Brain microvascular endothelial cell (primary cell): ENCODE measurements at regions not wholly inside any gene's neighbourhood (a gene's known extent, or its start where the extent isn't known, plus 50 kb on each side); places are given as distances from the start of the nearest gene placed in this dataset.

Experiments
- DNase-seq: peaks from one replicate; pipeline ENCODE4 v3.0.0-alpha.2; 2020
- H3K27ac ChIP-seq: fragments of 250-450 bp; sonication (Bioruptor Pico); 2 replicates; pipeline ENCODE4 v1.5.1; 2020; ENCODE audit warnings: mild to moderate bottlenecking, moderate library complexity
- H3K27me3 ChIP-seq: fragments of 250-450 bp; sonication (Bioruptor Pico); replicated peaks from 2 replicates; pipeline ENCODE4 v1.5.1; 2020; ENCODE audit warnings: mild to moderate bottlenecking
- H3K36me3 ChIP-seq: fragments of 250-450 bp; sonication (Bioruptor Pico); replicated peaks from 2 replicates; pipeline ENCODE4 v1.5.1; 2020; ENCODE audit warnings: mild to moderate bottlenecking
- H3K4me3 ChIP-seq: 2 replicates; pipeline ENCODE4 v1.5.1; 2011; ENCODE audit warnings: low read depth, mild to moderate bottlenecking, control low read depth, low read length, moderate library complexity
- in situ Hi-C: cut with HindIII; loops from 2 replicates; pipeline ENCODE4 v1.10.0; 2017; ENCODE audit warnings: low sequenced_read_pairs, low pct_ligation_motif_present
- TF ChIP-seq, protein P1 (sequence below): IDR thresholded peaks from 2 replicates; pipeline ENCODE4 v1.5.1; 2011; ENCODE audit warnings: low read depth, mild to moderate bottlenecking, moderate library complexity, low read length, control low read depth, inconsistent platforms; ENCODE audit errors: missing control alignments

GRCh38 chr2:38176619-38177021 lies 100.7 kb upstream of the CYP1B1 start:
- H3K36me3 ChIP-seq: no peaks in the 10 kb centered on the region
- peak; percentile 68 for DNase-seq
- H3K27me3 ChIP-seq: no peaks in the 10 kb centered on the region
- H3K27ac ChIP-seq: peak overlapping the region; percentile 58
- TF ChIP-seq, protein P1, sequence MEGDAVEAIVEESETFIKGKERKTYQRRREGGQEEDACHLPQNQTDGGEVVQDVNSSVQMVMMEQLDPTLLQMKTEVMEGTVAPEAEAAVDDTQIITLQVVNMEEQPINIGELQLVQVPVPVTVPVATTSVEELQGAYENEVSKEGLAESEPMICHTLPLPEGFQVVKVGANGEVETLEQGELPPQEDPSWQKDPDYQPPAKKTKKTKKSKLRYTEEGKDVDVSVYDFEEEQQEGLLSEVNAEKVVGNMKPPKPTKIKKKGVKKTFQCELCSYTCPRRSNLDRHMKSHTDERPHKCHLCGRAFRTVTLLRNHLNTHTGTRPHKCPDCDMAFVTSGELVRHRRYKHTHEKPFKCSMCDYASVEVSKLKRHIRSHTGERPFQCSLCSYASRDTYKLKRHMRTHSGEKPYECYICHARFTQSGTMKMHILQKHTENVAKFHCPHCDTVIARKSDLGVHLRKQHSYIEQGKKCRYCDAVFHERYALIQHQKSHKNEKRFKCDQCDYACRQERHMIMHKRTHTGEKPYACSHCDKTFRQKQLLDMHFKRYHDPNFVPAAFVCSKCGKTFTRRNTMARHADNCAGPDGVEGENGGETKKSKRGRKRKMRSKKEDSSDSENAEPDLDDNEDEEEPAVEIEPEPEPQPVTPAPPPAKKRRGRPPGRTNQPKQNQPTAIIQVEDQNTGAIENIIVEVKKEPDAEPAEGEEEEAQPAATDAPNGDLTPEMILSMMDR: no peak
- no peak overlapping the region for H3K4me3 ChIP-seq
- in situ Hi-C loops: no loop called here

DNA sequence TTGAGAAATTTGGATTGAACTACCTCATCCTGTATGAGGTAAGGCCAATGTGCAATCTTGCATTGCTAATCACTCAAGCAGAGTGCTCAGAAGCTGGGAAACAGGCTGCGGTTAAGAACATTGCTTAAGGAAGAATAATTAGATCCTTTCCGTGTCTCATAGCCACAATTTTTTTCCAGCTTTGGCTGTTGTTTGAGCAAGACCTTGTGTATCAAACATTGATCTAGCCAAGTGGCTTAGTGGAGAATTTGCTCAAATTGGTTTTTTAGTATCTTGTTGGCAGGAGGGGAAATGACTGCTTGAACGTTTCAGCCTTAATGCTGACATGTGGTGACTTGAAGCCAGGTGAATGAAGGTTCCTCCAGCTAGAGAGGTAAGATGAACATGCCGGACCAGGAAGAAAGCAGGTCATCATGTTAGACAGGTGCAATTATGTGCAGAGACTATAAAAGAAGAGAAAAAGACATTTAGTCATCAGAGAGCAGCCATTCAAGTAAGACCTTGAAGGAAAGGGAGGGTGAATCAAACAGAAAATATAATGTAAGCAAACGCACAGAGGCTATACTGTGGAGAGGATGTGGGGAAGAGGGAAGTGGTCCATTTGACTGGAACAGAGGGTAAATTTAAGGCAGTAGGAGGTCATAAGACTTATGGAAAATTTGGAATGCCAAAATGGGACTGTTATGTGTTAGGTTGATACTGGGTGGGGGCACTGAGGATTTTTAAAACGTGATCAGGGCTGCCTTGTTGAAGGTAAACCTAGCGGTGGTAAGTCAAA lies 98.9 kb upstream of the CYP1B1 start:
- in situ Hi-C loops: no loop called here
- H3K27ac ChIP-seq: peak overlapping the region; percentile 32
- DNase-seq: peak; percentile 74
- TF ChIP-seq, protein P1: no peak
- H3K4me3 ChIP-seq: no peak overlapping the region
- H3K36me3 ChIP-seq: no peaks in the 10 kb centered on the region
- no peaks in the 10 kb centered on the region for H3K27me3 ChIP-seq

DNA sequence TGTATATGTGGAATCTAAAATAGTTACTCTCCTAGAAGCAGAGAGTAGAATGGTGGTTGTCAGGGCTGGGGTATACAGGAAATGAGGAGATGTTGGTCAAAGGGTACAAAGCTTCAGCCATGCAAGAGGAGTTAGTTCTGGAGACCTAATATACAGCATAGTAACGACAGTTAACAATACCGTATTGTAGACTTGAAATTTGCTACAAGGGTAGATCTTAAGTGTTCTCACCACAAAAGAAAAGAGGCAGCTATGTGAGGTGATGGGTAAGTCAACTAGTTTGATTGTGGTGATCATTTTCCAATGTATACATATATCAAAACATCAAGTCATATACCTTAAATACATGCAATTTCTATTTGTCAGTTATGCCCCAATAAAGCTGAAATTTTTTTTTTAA lies 98.2 kb upstream of the CYP1B1 start:
- DNase-seq: no peak
- in situ Hi-C loops: no loop called here

DNA sequence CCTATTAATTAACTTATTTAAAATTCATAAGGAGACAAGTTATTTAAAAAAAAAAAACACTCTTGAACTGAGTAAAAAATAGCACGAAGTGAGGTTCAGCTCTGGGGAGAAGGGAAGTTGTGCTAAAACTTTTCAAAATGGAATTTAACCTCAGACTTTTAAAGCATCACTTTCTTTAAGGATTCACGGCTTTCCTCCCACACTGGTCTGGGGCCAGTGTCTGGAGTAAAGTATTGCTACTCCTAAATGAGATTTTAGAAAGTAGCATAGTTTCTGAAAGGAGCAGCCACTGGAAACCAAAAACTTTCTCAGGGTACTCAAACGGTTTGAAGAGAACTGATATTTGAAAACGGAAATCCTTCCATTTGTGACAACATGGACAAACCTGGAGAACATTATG lies 97.7 kb upstream of the CYP1B1 start:
- H3K27me3 ChIP-seq: no peaks in the 10 kb centered on the region
- TF ChIP-seq, protein P1: no peak
- no peaks in the 10 kb centered on the region for H3K36me3 ChIP-seq
- no peak overlapping the region for H3K4me3 ChIP-seq
- in situ Hi-C loops: no loop called here
- DNase-seq: no peak
- H3K27ac ChIP-seq: peak overlapping the region; percentile 44

More for the DNA sequence above, 98.2 kb upstream of the CYP1B1 start:
- Histone ChIP-seq H3K4me3 (no peak overlapping the region), H3K36me3 (no peaks in the 10 kb centered on the region), H3K27me3 (no peaks in the 10 kb centered on the region), H3K27ac (peak overlapping the region; percentile 44)
- TF ChIP-seq, protein P1: no peak

DNA sequence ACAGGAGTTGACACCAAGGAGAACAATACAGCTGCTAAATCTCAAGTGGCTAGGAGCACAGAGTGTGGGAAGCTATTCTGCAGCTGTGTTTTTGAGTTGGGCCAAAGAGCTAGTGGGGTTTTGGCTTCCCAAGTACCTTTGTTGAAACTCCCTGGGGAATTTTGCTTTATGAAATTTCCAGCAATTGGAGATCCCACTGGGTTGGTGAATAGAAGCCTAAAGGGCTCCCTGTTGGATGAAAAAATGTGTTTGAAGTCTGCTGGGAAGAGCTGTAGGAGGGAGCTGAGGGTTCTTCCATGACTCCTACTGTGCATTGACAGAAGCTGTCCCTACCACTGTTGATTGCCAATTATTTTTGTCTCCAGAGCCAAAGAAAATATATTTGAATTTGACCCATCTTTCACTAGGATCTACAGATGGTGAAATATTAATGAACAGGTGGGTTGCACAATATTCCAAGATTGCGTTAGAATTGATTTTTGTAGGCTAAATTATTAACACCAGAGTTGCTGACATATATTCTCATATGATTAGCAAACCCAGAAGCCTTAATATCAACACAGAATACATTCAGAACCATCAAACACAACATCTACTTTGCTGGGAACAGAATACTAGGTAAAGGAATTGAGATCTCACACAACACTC lies 95.4 kb upstream of the CYP1B1 start:
- in situ Hi-C loops: no loop called here
- TF ChIP-seq, protein P1: no peak
- no peak overlapping the region for H3K4me3 ChIP-seq
- no peak overlapping the region for H3K27ac ChIP-seq
- no peak for DNase-seq
- no peaks in the 10 kb centered on the region for H3K36me3 ChIP-seq
- no peaks in the 10 kb centered on the region for H3K27me3 ChIP-seq

DNA sequence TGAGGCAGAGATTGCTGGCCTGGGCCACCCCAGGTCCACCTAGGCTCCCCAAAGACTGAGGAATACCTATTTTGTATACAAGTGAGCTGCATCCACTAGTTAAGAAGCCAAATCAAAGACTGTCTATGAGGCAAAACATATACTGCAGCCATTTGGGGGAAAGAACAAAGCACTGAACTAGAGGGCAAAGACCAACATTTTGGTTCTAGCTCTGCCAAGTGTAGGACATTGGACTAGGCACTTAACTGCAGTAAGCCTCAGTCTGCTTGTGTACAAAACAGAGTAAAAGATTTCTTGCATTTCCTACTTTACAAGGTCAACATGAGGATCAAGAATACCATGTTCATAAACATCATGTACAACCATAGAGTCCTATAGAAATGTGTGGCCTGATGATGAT lies 94.8 kb upstream of the CYP1B1 start:
- no peak overlapping the region for H3K4me3 ChIP-seq
- H3K36me3 ChIP-seq: no peaks in the 10 kb centered on the region
- no peak for DNase-seq
- H3K27ac ChIP-seq: no peak overlapping the region
- in situ Hi-C loops: no loop called here
- H3K27me3 ChIP-seq: no peaks in the 10 kb centered on the region
- TF ChIP-seq, protein P1: no peak
